ENCODE measurements at regions not wholly inside any gene's neighbourhood (a gene's known extent, or its start where the extent isn't known, plus 50 kb on each side); places are given as distances from the start of the nearest gene placed in this dataset.

DNA sequence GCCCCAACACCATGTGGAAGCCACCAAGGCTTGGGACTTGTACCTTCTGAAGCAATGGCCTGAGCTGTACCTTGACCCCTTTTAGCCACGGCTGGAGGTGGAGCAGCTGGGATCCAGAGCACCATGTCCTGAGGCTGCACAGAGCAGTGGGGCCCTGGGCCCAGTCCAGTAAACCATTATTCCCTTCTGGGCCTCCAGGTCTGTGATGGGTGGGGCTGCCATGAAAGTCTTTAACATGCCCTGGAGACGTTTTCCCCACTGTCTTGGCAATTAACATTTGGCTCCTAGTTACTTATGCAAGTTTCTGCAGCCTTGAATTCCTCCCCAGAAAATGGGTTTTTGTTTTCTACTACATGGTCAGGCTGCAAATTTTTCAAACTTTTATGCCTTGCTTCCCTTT is 323.7 kb upstream of the ZP4 start (continued):
- TF ChIP-seq ZNF318 (CRISPR knock-in tag; IDR thresholded peaks at IDR 0.05) (no peak), ZNF556 (CRISPR knock-in tag; IDR thresholded peaks at IDR 0.05; ENCODE audit: borderline replicate concordance) (no peak), ZNF619 (CRISPR knock-in tag; IDR thresholded peaks at IDR 0.05) (no peak), ZKSCAN1 (IDR thresholded peaks at IDR 0.05; ENCODE audit: low read length) (no peak), SMARCC2 (IDR thresholded peaks at IDR 0.05) (no peak), STAT6 (CRISPR knock-in tag; IDR thresholded peaks at IDR 0.05; ENCODE audit: borderline replicate concordance) (no peak), ZNF292 (CRISPR knock-in tag; IDR thresholded peaks at IDR 0.05; ENCODE audit: borderline replicate concordance, low read depth) (no peak), EED (CRISPR knock-in tag; IDR thresholded peaks at IDR 0.05) (no peak)
- TF ChIP-seq, protein P1, sequence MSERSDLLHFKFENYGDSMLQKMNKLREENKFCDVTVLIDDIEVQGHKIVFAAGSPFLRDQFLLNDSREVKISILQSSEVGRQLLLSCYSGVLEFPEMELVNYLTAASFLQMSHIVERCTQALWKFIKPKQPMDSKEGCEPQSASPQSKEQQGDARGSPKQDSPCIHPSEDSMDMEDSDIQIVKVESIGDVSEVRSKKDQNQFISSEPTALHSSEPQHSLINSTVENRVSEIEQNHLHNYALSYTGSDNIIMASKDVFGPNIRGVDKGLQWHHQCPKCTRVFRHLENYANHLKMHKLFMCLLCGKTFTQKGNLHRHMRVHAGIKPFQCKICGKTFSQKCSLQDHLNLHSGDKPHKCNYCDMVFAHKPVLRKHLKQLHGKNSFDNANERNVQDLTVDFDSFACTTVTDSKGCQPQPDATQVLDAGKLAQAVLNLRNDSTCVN (CRISPR knock-in tag; IDR thresholded peaks at IDR 0.05; ENCODE audit: borderline replicate concordance), result no peak
